Activated CD4-positive, alpha-beta T cell treated with anti-CD3 and anti-CD28 coated beads, Interleukin-10, Interleukin-2, amounts not matched to agents 100 ng/mL and 50 ng/mL, durations not matched to agents 16 hours and 8 hours (primary cell): ENCODE measurements at regions not wholly inside any gene's neighbourhood (a gene's known extent, or its start where the extent isn't known, plus 50 kb on each side); places are given as distances from the start of the nearest gene placed in this dataset.
"Not testable (repeated sequence)": the region's sequence is repeated elsewhere in the genome, so short reads cannot be mapped to it uniquely, and the experiment has no call there.

Source experiments
- DNase-seq: peaks from one replicate; pipeline ENCODE4 v3.0.0-alpha.2; 2020

DNA sequence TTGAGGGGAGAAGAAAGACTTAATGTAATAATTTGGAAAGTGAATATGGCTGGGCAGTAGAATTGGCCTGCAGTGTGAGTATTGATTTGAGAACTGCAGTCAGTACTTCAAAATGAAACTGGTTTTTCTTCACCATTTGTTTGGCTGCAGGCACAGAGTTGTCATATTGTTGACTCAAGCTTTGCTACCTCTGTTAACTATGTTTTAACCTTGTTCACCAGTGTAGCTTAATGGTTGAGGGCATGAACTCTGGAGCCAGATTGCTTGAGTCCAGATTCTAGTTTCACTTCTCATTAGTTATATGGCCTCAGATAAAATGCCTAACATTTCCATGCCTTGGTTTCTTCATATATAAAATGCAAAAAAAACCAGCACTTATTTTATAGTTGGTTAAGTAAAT, 64.1 kb downstream of the CFAP44 start:
- peak; percentile 14 for DNase-seq

- DNase-seq = no peak
Measured at GRCh38 chr3:113374078-113374477, 67.2 kb downstream of the CFAP44 start.

DNA sequence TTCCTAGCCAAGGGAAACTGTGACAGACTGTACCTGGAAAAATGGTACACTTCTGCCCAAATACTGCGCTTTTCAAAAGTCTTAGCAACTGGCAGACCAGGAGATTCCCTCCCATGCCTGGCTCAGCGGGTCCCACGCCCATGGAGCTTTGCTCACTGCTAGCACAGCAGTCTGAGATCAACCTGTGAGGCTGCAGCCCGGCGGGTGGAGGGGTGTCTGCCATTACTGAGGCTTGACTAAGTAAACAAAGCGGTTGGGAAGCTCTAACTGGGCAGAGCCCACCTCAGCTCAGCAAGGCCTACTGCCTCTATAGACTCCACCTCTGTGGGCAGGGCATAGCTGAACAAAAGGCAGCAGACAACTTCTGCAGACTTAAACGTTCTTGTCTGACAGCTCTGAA, 74.5 kb downstream of the CFAP44 start:
- DNase-seq = not testable (repeated sequence)

DNA sequence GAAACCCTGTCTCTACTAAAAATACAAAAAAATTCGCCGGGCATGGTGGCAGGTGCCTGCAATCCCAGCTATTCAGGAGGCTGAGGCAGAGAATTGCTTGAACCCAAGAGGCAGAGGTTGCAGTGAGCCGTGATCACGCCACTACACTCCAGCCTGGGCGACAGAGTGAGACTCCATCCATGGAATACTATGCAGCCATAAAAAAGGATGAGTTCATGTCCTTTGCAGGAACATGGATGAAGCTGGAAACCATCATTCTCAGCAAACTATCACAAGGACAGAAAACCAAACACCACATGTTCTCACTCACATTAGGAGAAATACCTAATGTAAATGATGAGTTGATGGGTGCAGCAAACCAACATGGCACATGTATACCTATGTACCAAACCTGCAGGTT, 86.0 kb downstream of the CFAP44 start:
- not testable (repeated sequence) for DNase-seq

- DNase-seq = no peak
Measured at GRCh38 chr3:113354307-113354706, 87.0 kb downstream of the CFAP44 start.

GRCh38 chr3:113353678-113354077, 87.6 kb downstream of the CFAP44 start:
- no peak for DNase-seq

- DNase-seq = no peak
Measured at GRCh38 chr3:113340785-113341184, 100.5 kb downstream of the CFAP44 start.

- DNase-seq = no peak
Measured at GRCh38 chr3:113339616-113340244, 101.6 kb downstream of the CFAP44 start.
